HepG2 (cell line): ENCODE measurements at regions not wholly inside any gene's neighbourhood (a gene's known extent, or its start where the extent isn't known, plus 50 kb on each side); places are given as distances from the start of the nearest gene placed in this dataset.

Experiments
- EZH2 ChIP-seq: conservative IDR thresholded peaks from 2 replicates; pipeline ENCODE4 v1.6.1; 2012; ENCODE audit warnings: mild to moderate bottlenecking, low read depth, low read length, moderate library complexity
- HDAC2 ChIP-seq: sonication (generic); formaldehyde crosslinking; IDR thresholded peaks from 2 replicates; pipeline ENCODE4 v1.4.0; 2020; ENCODE audit warnings: missing genetic modification reagents
- IKZF4 ChIP-seq: sonication (generic); formaldehyde crosslinking; IDR thresholded peaks from 2 replicates; pipeline ENCODE4 v1.5.1; 2020; ENCODE audit warnings: borderline replicate concordance, mild to moderate bottlenecking, low read depth, missing genetic modification reagents; ENCODE audit errors: not compliant biosample characterization
- POLR2A ChIP-seq, 2 experiments: IDR thresholded peaks; 2 replicates each; pipeline ENCODE4 v1.6.1; 2011; ENCODE audit warnings: low read depth in 2 of 2, low read length in 2 of 2, mild to moderate bottlenecking in 1 of 2, moderate library complexity in 1 of 2; ENCODE audit not compliant: insufficient read depth in 1 of 2
- SAFB2 ChIP-seq: sonication (generic); formaldehyde crosslinking; IDR thresholded peaks from 2 replicates; pipeline ENCODE4 v1.5.1; 2020; ENCODE audit warnings: missing genetic modification reagents, low read depth, mild to moderate bottlenecking, borderline replicate concordance
- SMC3 ChIP-seq: IDR thresholded peaks from 2 replicates; pipeline ENCODE4 v1.6.1; 2011; ENCODE audit warnings: low read length, improper control_type of control experiment
- TF ChIP-seq, protein P1 (sequence below): sonication (generic); formaldehyde crosslinking; IDR thresholded peaks from 2 replicates; pipeline ENCODE4 v1.5.0; 2020; ENCODE audit warnings: mild to moderate bottlenecking, missing genetic modification reagents, moderate library complexity
- TF ChIP-seq, protein P2 (sequence below): IDR thresholded peaks from 2 replicates; pipeline ENCODE4 v1.6.1; 2012; ENCODE audit warnings: inconsistent platforms
- TF ChIP-seq, protein P3 (sequence below), 2 experiments: IDR thresholded peaks; 2 replicates each; pipeline ENCODE4 v1.6.1; 2011 to 2012; ENCODE audit warnings: low read length in 2 of 2, borderline replicate concordance in 1 of 2, low read depth in 1 of 2, mild to moderate bottlenecking in 1 of 2, moderate library complexity in 1 of 2
- TF ChIP-seq, protein P4 (sequence below): sonication (generic); formaldehyde crosslinking; IDR thresholded peaks from 2 replicates; pipeline ENCODE4 v1.8.0; 2022; ENCODE audit warnings: missing genetic modification reagents, mild to moderate bottlenecking, moderate library complexity, borderline replicate concordance
- TF ChIP-seq, protein P5 (sequence below): sonication (generic); formaldehyde crosslinking; IDR thresholded peaks from 2 replicates; pipeline ENCODE4 v1.4.0; 2020; ENCODE audit warnings: missing genetic modification reagents

DNA sequence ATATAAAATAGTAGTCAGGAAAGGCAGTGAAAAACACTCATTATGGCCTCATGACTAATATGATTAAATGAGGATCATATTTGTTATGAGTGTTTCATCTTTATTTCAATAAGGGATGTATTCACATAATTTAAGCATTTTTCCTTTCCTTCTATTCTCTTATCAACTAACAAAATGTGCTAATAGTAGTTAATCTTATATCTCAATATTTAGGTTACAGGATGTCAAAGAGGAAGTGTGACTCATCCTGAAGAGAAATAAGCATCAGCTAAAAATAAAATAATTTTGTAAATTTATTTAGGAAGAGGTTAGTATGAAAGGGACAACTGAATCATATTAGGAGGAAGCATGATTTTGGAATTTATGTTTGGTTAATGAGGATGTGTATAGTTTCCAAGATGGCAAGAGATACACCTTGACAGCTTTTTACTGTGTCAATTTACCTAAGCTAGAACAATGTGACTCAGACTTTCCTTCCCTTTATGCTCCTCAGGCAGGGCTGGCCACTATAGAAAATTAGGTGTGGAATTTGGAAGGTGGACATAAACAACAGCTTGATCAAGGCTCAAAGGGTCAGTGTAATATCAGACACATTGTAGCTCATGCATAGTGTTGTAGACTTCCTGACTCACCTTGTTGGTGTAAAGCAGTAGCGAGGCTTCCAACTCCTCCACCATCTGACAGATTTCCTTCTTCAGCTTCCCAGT, 172.7 kb downstream of the SLITRK1 start:
- TF ChIP-seq IKZF4 (no peak), HDAC2 (CRISPR knock-in tag) (no peak), SMC3 (no peak), EZH2 (no peak), SAFB2 (CRISPR knock-in tag) (no peak), POLR2A (IDR thresholded peaks at IDR 0.05; ENCODE audit: insufficient read depth in 1 of 2, low read depth in 2 of 2, low read length in 2 of 2) (no peak)
- TF ChIP-seq, protein P1, sequence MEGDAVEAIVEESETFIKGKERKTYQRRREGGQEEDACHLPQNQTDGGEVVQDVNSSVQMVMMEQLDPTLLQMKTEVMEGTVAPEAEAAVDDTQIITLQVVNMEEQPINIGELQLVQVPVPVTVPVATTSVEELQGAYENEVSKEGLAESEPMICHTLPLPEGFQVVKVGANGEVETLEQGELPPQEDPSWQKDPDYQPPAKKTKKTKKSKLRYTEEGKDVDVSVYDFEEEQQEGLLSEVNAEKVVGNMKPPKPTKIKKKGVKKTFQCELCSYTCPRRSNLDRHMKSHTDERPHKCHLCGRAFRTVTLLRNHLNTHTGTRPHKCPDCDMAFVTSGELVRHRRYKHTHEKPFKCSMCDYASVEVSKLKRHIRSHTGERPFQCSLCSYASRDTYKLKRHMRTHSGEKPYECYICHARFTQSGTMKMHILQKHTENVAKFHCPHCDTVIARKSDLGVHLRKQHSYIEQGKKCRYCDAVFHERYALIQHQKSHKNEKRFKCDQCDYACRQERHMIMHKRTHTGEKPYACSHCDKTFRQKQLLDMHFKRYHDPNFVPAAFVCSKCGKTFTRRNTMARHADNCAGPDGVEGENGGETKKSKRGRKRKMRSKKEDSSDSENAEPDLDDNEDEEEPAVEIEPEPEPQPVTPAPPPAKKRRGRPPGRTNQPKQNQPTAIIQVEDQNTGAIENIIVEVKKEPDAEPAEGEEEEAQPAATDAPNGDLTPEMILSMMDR, result no peak
- TF ChIP-seq, protein P2, sequence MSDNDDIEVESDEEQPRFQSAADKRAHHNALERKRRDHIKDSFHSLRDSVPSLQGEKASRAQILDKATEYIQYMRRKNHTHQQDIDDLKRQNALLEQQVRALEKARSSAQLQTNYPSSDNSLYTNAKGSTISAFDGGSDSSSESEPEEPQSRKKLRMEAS, result no peak
- TF ChIP-seq, protein P3, sequence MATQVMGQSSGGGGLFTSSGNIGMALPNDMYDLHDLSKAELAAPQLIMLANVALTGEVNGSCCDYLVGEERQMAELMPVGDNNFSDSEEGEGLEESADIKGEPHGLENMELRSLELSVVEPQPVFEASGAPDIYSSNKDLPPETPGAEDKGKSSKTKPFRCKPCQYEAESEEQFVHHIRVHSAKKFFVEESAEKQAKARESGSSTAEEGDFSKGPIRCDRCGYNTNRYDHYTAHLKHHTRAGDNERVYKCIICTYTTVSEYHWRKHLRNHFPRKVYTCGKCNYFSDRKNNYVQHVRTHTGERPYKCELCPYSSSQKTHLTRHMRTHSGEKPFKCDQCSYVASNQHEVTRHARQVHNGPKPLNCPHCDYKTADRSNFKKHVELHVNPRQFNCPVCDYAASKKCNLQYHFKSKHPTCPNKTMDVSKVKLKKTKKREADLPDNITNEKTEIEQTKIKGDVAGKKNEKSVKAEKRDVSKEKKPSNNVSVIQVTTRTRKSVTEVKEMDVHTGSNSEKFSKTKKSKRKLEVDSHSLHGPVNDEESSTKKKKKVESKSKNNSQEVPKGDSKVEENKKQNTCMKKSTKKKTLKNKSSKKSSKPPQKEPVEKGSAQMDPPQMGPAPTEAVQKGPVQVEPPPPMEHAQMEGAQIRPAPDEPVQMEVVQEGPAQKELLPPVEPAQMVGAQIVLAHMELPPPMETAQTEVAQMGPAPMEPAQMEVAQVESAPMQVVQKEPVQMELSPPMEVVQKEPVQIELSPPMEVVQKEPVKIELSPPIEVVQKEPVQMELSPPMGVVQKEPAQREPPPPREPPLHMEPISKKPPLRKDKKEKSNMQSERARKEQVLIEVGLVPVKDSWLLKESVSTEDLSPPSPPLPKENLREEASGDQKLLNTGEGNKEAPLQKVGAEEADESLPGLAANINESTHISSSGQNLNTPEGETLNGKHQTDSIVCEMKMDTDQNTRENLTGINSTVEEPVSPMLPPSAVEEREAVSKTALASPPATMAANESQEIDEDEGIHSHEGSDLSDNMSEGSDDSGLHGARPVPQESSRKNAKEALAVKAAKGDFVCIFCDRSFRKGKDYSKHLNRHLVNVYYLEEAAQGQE (IDR thresholded peaks at IDR 0.05; ENCODE audit: borderline replicate concordance in 1 of 2, low read depth in 1 of 2, low read length in 2 of 2), result no peak
- TF ChIP-seq, protein P4, sequence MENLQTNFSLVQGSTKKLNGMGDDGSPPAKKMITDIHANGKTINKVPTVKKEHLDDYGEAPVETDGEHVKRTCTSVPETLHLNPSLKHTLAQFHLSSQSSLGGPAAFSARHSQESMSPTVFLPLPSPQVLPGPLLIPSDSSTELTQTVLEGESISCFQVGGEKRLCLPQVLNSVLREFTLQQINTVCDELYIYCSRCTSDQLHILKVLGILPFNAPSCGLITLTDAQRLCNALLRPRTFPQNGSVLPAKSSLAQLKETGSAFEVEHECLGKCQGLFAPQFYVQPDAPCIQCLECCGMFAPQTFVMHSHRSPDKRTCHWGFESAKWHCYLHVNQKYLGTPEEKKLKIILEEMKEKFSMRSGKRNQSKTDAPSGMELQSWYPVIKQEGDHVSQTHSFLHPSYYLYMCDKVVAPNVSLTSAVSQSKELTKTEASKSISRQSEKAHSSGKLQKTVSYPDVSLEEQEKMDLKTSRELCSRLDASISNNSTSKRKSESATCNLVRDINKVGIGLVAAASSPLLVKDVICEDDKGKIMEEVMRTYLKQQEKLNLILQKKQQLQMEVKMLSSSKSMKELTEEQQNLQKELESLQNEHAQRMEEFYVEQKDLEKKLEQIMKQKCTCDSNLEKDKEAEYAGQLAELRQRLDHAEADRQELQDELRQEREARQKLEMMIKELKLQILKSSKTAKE, result no peak
- TF ChIP-seq, protein P5, sequence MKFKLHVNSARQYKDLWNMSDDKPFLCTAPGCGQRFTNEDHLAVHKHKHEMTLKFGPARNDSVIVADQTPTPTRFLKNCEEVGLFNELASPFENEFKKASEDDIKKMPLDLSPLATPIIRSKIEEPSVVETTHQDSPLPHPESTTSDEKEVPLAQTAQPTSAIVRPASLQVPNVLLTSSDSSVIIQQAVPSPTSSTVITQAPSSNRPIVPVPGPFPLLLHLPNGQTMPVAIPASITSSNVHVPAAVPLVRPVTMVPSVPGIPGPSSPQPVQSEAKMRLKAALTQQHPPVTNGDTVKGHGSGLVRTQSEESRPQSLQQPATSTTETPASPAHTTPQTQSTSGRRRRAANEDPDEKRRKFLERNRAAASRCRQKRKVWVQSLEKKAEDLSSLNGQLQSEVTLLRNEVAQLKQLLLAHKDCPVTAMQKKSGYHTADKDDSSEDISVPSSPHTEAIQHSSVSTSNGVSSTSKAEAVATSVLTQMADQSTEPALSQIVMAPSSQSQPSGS (CRISPR knock-in tag), result no peak
